ENCODE measurements at regions not wholly inside any gene's neighbourhood (a gene's known extent, or its start where the extent isn't known, plus 50 kb on each side); places are given as distances from the start of the nearest gene placed in this dataset.

- Histone ChIP-seq H3F3A (ENCODE audit: insufficient read depth, low read length) (no peaks in the 10 kb centered on the region), H3K27ac (ENCODE audit: low read depth, low read length, poor library complexity, severe bottlenecking) (no peak overlapping the region), H3K36me3 (ENCODE audit: insufficient read depth, low read length) (no peaks in the 10 kb centered on the region), H3K9me2 (ENCODE audit: low read depth, low read length) (no peaks in the 10 kb centered on the region), H3K27me3 (ENCODE audit: insufficient read depth, low read length) (no peaks in the 10 kb centered on the region), H3K79me2 (ENCODE audit: insufficient read depth, low read length) (no peaks in the 10 kb centered on the region), H4K20me1 (ENCODE audit: insufficient read depth, low read length) (no peaks in the 10 kb centered on the region), H2AFZ (ENCODE audit: low read length) (no peak overlapping the region), H3K9ac (ENCODE audit: low read length) (no peak overlapping the region), H3K4me3 (ENCODE audit: low read depth, low read length, poor library complexity, severe bottlenecking) (no peak overlapping the region), H3K4me2 (ENCODE audit: low read length) (no peak overlapping the region), H3K9me3 (ENCODE audit: low read length) (no peaks in the 10 kb centered on the region), H3K4me1 (ENCODE audit: insufficient read depth, low read length, severe bottlenecking) (no peaks in the 10 kb centered on the region)
- no peak for TF ChIP-seq CTCF (IDR thresholded peaks at IDR 0.05; ENCODE audit: low read length)
- no peak for TF ChIP-seq EZH2 (IDR thresholded peaks at IDR 0.05; ENCODE audit: borderline replicate concordance, low read length)
These were observed 163.7 kb downstream of the SH3BP4 start for GRCh38 chr2:235115521-235115920.

- Histone ChIP-seq H3K36me3 (ENCODE audit: insufficient read depth, low read length) (no peaks in the 10 kb centered on the region), H3K9me3 (ENCODE audit: low read length) (no peaks in the 10 kb centered on the region), H3K27ac (ENCODE audit: low read depth, low read length, poor library complexity, severe bottlenecking) (no peak overlapping the region), H3F3A (ENCODE audit: insufficient read depth, low read length) (no peaks in the 10 kb centered on the region), H3K79me2 (ENCODE audit: insufficient read depth, low read length) (no peaks in the 10 kb centered on the region), H3K27me3 (ENCODE audit: insufficient read depth, low read length) (no peaks in the 10 kb centered on the region), H3K9me2 (ENCODE audit: low read depth, low read length) (no peaks in the 10 kb centered on the region), H3K4me2 (ENCODE audit: low read length) (no peak overlapping the region), H3K9ac (ENCODE audit: low read length) (no peak overlapping the region), H3K4me3 (ENCODE audit: low read depth, low read length, poor library complexity, severe bottlenecking) (no peak overlapping the region), H2AFZ (ENCODE audit: low read length) (no peak overlapping the region), H4K20me1 (ENCODE audit: insufficient read depth, low read length) (no peaks in the 10 kb centered on the region), H3K4me1 (ENCODE audit: insufficient read depth, low read length, severe bottlenecking) (no peaks in the 10 kb centered on the region)
- TF ChIP-seq EZH2 (IDR thresholded peaks at IDR 0.05; ENCODE audit: borderline replicate concordance, low read length) (no peak), CTCF (IDR thresholded peaks at IDR 0.05; ENCODE audit: low read length) (peak; percentile 55)
These were observed 165.2 kb downstream of the SH3BP4 start for GRCh38 chr2:235116885-235117492.

GRCh38 chr2:235126768-235127167 lies 175.0 kb downstream of the SH3BP4 start:
- Histone ChIP-seq H3K9ac (ENCODE audit: low read length) (no peak overlapping the region), H3K4me1 (ENCODE audit: insufficient read depth, low read length, severe bottlenecking) (no peaks in the 10 kb centered on the region), H3K36me3 (ENCODE audit: insufficient read depth, low read length) (no peaks in the 10 kb centered on the region), H2AFZ (ENCODE audit: low read length) (no peak overlapping the region), H3K79me2 (ENCODE audit: insufficient read depth, low read length) (no peaks in the 10 kb centered on the region), H3F3A (ENCODE audit: insufficient read depth, low read length) (no peaks in the 10 kb centered on the region), H3K9me2 (ENCODE audit: low read depth, low read length) (no peaks in the 10 kb centered on the region), H3K27me3 (ENCODE audit: insufficient read depth, low read length) (no peaks in the 10 kb centered on the region), H4K20me1 (ENCODE audit: insufficient read depth, low read length) (no peaks in the 10 kb centered on the region), H3K4me3 (ENCODE audit: low read depth, low read length, poor library complexity, severe bottlenecking) (no peak overlapping the region), H3K27ac (ENCODE audit: low read depth, low read length, poor library complexity, severe bottlenecking) (no peak overlapping the region), H3K9me3 (ENCODE audit: low read length) (no peaks in the 10 kb centered on the region), H3K4me2 (ENCODE audit: low read length) (no peak overlapping the region)
- TF ChIP-seq CTCF (IDR thresholded peaks at IDR 0.05; ENCODE audit: low read length) (no peak), EZH2 (IDR thresholded peaks at IDR 0.05; ENCODE audit: borderline replicate concordance, low read length) (no peak)
